Loucy (cell line): ENCODE measurements at regions not wholly inside any gene's neighbourhood (a gene's known extent, or its start where the extent isn't known, plus 50 kb on each side); places are given as distances from the start of the nearest gene placed in this dataset.

Source experiments
- H2AFZ ChIP-seq: fragments of 200-600 bp; sonication (generic); 2 replicates; pipeline ENCODE4 v1.6.0; 2016; ENCODE audit warnings: antibody characterized with exemption, mild to moderate bottlenecking, low read length, moderate library complexity
- H3F3A ChIP-seq: fragments of 200-600 bp; 2 replicates; pipeline ENCODE4 v1.6.0; 2016; ENCODE audit warnings: antibody characterized with exemption, low read depth, mild to moderate bottlenecking
- H3K27me3 ChIP-seq: fragments of 200-600 bp; sonication (generic); 2 replicates; pipeline ENCODE4 v1.6.1; 2014; ENCODE audit warnings: low read length, mild to moderate bottlenecking; ENCODE audit not compliant: insufficient read depth, poor library complexity, severe bottlenecking
- H3K36me3 ChIP-seq: fragments of 200-600 bp; sonication (generic); 2 replicates; pipeline ENCODE4 v1.6.1; 2016; ENCODE audit warnings: low read length; ENCODE audit not compliant: insufficient read depth
- H3K4me1 ChIP-seq: fragments of 200-600 bp; sonication (generic); 2 replicates; pipeline ENCODE4 v1.5.1; 2014; ENCODE audit warnings: low read length, mild to moderate bottlenecking; ENCODE audit not compliant: insufficient read depth, poor library complexity, severe bottlenecking
- H3K4me2 ChIP-seq: fragments of 200-600 bp; sonication (generic); 2 replicates; pipeline ENCODE4 v1.6.0; 2014; ENCODE audit warnings: antibody characterized with exemption, low read length, low read depth, mild to moderate bottlenecking; ENCODE audit not compliant: poor library complexity, severe bottlenecking
- H3K4me3 ChIP-seq: fragments of 200-600 bp; sonication (generic); 2 replicates; pipeline ENCODE4 v1.5.1; 2014; ENCODE audit warnings: low read length, mild to moderate bottlenecking, mixed read lengths; ENCODE audit not compliant: poor library complexity, severe bottlenecking
- H3K79me2 ChIP-seq: fragments of 200-600 bp; sonication (generic); 2 replicates; pipeline ENCODE4 v1.6.1; 2014; ENCODE audit warnings: low read length; ENCODE audit not compliant: insufficient read depth
- H3K9ac ChIP-seq: fragments of 200-600 bp; sonication (generic); 2 replicates; pipeline ENCODE4 v1.6.0; 2014; ENCODE audit warnings: mild to moderate bottlenecking, low read depth, low read length, moderate library complexity; ENCODE audit not compliant: poor library complexity, severe bottlenecking
- H3K9me2 ChIP-seq: fragments of 200-600 bp; sonication (generic); replicated peaks from 2 replicates; pipeline ENCODE4 v1.6.1; 2016; ENCODE audit warnings: low read depth, low read length, mixed read lengths
- H3K9me3 ChIP-seq: fragments of 200-600 bp; sonication (generic); 2 replicates; pipeline ENCODE4 v1.6.1; 2014; ENCODE audit warnings: mild to moderate bottlenecking, antibody characterized with exemption, low read length, low read depth; ENCODE audit not compliant: insufficient read depth
- H4K20me1 ChIP-seq: fragments of 200-600 bp; sonication (generic); 2 replicates; pipeline ENCODE4 v1.6.0; 2014; ENCODE audit warnings: antibody characterized with exemption, low read length, mild to moderate bottlenecking; ENCODE audit not compliant: insufficient read depth, poor library complexity, severe bottlenecking
- CTCF ChIP-seq: fragments of 200-600 bp; sonication (generic); conservative IDR thresholded peaks from 2 replicates; pipeline ENCODE4 v1.5.1; 2014; ENCODE audit warnings: mild to moderate bottlenecking, antibody characterized with exemption, low read length
- EZH2phosphoT487 ChIP-seq: fragments of 200-600 bp; IDR thresholded peaks from 2 replicates; pipeline ENCODE4 v1.6.1; 2018; ENCODE audit warnings: antibody characterized with exemption, mild to moderate bottlenecking, moderate library complexity, borderline replicate concordance

- no peaks in the 10 kb centered on the region for H3K36me3 ChIP-seq
- H3K4me3 ChIP-seq, result no peak overlapping the region
- no peak overlapping the region for H2AFZ ChIP-seq
- no peaks in the 10 kb centered on the region for H3K79me2 ChIP-seq
- H3F3A ChIP-seq, result no peaks in the 10 kb centered on the region
- H3K4me2 ChIP-seq, result no peak overlapping the region
- H3K4me1 ChIP-seq, result no peaks in the 10 kb centered on the region
- H3K9ac ChIP-seq, result no peak overlapping the region
- no peaks in the 10 kb centered on the region for H3K9me3 ChIP-seq
- no peaks in the 10 kb centered on the region for H4K20me1 ChIP-seq
- H3K27me3 ChIP-seq, result no peaks in the 10 kb centered on the region
- TF ChIP-seq EZH2phosphoT487 (no peak), CTCF (no peak)
- H3K9me2 ChIP-seq, result no peaks in the 10 kb centered on the region
These were observed 449.1 kb downstream of the TNS1 start for GRCh38 chr2:217553679-217554078.

- H3K4me3 ChIP-seq, result no peak overlapping the region
- H3K27me3 ChIP-seq, result no peaks in the 10 kb centered on the region
- H3K9ac ChIP-seq, result no peak overlapping the region
- no peak overlapping the region for H2AFZ ChIP-seq
- no peaks in the 10 kb centered on the region for H3K79me2 ChIP-seq
- H3F3A ChIP-seq, result no peaks in the 10 kb centered on the region
- H3K4me1 ChIP-seq, result no peaks in the 10 kb centered on the region
- no peak overlapping the region for H3K4me2 ChIP-seq
- H4K20me1 ChIP-seq, result no peaks in the 10 kb centered on the region
- TF ChIP-seq CTCF, result no peak
- no peak for TF ChIP-seq EZH2phosphoT487
- no peaks in the 10 kb centered on the region for H3K9me3 ChIP-seq
- no peaks in the 10 kb centered on the region for H3K36me3 ChIP-seq
- H3K9me2 ChIP-seq, result no peaks in the 10 kb centered on the region
These were observed 449.6 kb downstream of the TNS1 start for GRCh38 chr2:217553202-217553601.

- Histone ChIP-seq H3K9ac (no peak overlapping the region), H3F3A (no peaks in the 10 kb centered on the region), H3K79me2 (no peaks in the 10 kb centered on the region), H3K9me2 (no peaks in the 10 kb centered on the region), H3K4me2 (no peak overlapping the region), H3K36me3 (no peaks in the 10 kb centered on the region), H3K4me3 (no peak overlapping the region), H3K9me3 (no peaks in the 10 kb centered on the region), H4K20me1 (no peaks in the 10 kb centered on the region), H3K27me3 (no peaks in the 10 kb centered on the region), H3K4me1 (no peaks in the 10 kb centered on the region), H2AFZ (no peak overlapping the region)
- no peak for TF ChIP-seq CTCF
- no peak for TF ChIP-seq EZH2phosphoT487
These were observed 450.7 kb downstream of the TNS1 start for GRCh38 chr2:217552081-217552480.
